HUES6 (cell line): ENCODE measurements at regions not wholly inside any gene's neighbourhood (a gene's known extent, or its start where the extent isn't known, plus 50 kb on each side); places are given as distances from the start of the nearest gene placed in this dataset.

ENCODE experiments used
- H3K27ac ChIP-seq: 2 replicates; pipeline ENCODE4 v1.7.0; 2013; ENCODE audit warnings: low read depth, mild to moderate bottlenecking, low read length, inconsistent platforms
- H3K27me3 ChIP-seq: 2 replicates; pipeline ENCODE4 v1.6.1; 2013; ENCODE audit warnings: low read length; ENCODE audit not compliant: control insufficient read depth, insufficient read depth
- H3K36me3 ChIP-seq: 2 replicates; pipeline ENCODE4 v1.6.1; 2013; ENCODE audit warnings: low read length; ENCODE audit not compliant: control insufficient read depth, insufficient read depth
- H3K4me1 ChIP-seq: 2 replicates; pipeline ENCODE4 v1.6.1; 2013; ENCODE audit warnings: low read length; ENCODE audit not compliant: control insufficient read depth, insufficient read depth
- H3K4me3 ChIP-seq: 2 replicates; pipeline ENCODE4 v1.5.1; 2013; ENCODE audit warnings: low read depth, low read length
- H3K9ac ChIP-seq: one replicate; pipeline ENCODE4 v1.6.1; 2013; ENCODE audit warnings: mild to moderate bottlenecking, low read length
- H3K9me3 ChIP-seq: 2 replicates; pipeline ENCODE4 v1.6.1; 2013; ENCODE audit warnings: low read depth, low read length; ENCODE audit not compliant: control insufficient read depth, insufficient read depth

DNA sequence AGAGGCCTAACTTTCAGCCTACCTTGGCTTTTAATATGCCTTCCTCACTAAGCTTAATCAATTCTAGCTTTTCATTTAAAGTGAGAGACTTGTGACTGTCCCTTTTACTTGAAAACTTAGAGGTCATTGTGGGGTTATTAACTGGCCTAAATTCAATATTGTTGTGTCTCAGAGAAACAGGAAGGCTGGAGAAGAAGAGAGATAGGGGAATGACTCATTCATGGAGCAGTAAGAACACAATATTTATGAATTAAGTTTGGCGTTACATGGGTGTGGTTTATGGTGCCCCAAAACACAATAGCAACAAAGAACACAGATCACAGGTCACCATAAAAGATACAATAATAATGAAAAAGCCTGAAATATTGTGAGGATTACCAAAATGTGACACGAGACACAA, 612.1 kb downstream of the TBC1D4 start:
- no peak overlapping the region for H3K27ac ChIP-seq
- no peak overlapping the region for H3K4me3 ChIP-seq
- no peaks in the 10 kb centered on the region for H3K27me3 ChIP-seq
- H3K4me1 ChIP-seq, result no peaks in the 10 kb centered on the region
- H3K36me3 ChIP-seq, result no peaks in the 10 kb centered on the region
- no peak overlapping the region for H3K9ac ChIP-seq
- peaks cover 7% of the 10 kb centered on the region; the same call in 1 of the 2 replicates for H3K9me3 ChIP-seq

DNA sequence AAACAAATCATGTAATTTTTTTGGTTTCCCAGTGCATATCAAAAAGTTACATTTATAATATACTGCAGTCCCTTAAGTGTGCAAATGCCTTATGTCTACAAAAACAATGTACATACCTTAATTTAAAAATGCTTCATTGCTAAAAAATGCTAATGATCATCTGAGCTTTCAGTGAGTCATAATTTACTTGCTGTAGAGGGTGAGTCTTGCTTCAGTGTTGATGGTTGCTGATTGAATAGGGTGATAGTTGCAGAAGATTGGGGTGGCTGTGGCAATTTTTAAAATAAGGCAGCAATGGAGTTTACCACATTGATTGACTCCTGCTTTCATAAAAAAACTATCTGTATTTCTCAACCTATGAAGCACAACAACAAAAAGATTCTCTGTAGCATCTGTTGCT, 613.9 kb downstream of the TBC1D4 start:
- Histone ChIP-seq H3K4me1 (no peaks in the 10 kb centered on the region), H3K27ac (no peak overlapping the region), H3K4me3 (no peak overlapping the region), H3K9ac (no peak overlapping the region), H3K9me3 (peaks cover 7% of the 10 kb centered on the region; the same call in 1 of the 2 replicates), H3K36me3 (no peaks in the 10 kb centered on the region), H3K27me3 (no peaks in the 10 kb centered on the region)

DNA sequence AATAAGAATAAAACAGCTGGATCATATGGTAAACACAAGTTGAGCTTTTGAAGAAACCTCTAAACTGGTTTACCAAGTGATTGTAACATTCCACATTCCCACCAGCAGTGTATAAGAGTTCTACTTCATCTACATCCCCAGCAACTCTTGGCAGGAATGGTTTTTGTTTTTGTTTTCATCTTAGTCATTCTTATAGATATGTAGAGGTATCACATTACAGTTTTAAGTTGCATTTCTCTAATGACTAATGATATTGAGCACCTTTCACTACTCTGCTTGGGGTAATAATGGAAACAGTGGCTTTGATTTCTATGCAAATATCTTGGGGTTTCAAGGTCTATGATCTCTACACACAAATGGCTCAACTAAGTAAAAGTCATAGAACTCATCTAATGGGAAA, 614.5 kb downstream of the TBC1D4 start:
- Histone ChIP-seq H3K27ac (no peak overlapping the region), H3K4me3 (no peak overlapping the region), H3K4me1 (no peaks in the 10 kb centered on the region), H3K9me3 (peaks cover 7% of the 10 kb centered on the region; the same call in 1 of the 2 replicates), H3K27me3 (no peaks in the 10 kb centered on the region), H3K9ac (no peak overlapping the region), H3K36me3 (no peaks in the 10 kb centered on the region)

DNA sequence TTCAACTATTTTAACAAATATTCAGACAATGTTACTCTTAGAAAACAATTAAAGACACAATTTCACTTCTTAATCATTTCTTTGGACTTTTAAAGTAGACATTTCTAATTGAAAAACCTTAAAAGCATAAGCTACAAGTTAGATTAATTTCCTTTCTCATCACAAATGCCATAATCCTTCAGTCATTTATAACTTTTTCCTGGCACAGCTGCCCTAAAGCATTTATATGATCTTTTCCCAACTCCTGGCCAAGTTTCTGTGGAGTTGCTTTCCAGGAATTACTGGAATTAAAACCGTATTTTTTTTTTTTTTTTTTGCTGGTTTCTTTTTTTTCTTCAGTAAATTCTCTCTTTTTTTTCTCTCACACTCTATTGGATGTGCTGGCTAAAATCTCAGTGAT, 615.9 kb downstream of the TBC1D4 start:
- H3K4me1 ChIP-seq, result no peaks in the 10 kb centered on the region
- peaks cover 7% of the 10 kb centered on the region; the same call in 1 of the 2 replicates for H3K9me3 ChIP-seq
- no peaks in the 10 kb centered on the region for H3K36me3 ChIP-seq
- no peak overlapping the region for H3K9ac ChIP-seq
- H3K27ac ChIP-seq, result no peak overlapping the region
- H3K27me3 ChIP-seq, result no peaks in the 10 kb centered on the region
- H3K4me3 ChIP-seq, result no peak overlapping the region

DNA sequence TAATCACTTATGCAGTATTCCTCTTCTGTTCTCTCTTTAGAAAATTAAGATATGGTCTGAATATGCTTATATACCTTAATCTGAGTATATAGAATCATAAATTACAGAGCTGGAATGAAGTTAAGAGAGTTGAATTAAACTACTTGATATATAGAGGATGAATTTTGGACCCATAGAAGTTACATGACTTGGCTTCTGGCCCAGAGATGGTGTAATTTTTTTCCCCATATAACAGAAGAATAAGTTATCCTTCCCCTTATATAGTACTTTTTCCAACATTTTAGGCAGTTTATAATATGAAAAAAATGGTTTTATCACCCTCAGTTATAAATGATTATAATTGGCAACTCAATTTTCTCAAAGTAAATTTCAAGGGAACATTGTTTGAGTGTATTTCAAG, 616.3 kb downstream of the TBC1D4 start:
- Histone ChIP-seq H3K9ac (no peak overlapping the region), H3K4me3 (no peak overlapping the region), H3K27me3 (no peaks in the 10 kb centered on the region), H3K36me3 (no peaks in the 10 kb centered on the region), H3K9me3 (peaks cover 7% of the 10 kb centered on the region; the same call in 1 of the 2 replicates), H3K27ac (no peak overlapping the region), H3K4me1 (no peaks in the 10 kb centered on the region)

DNA sequence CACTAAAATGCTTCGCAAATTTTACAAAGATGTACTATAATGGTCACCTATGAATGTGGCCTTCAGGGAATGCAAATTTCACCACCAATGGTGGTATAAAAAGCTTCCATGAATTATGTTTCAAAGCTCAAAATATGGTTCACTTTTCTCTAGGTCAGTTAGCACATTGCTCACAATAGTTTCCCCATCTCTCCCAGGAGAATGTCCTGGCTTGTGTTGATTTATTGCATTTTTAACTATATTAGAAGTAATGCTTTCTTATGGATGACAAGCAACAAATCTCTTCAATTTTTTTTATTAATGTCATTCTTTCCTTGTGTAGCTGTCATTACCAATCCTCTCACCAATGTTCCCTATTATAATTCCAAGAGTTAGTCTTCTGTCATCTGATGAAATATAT, 621.2 kb downstream of the TBC1D4 start:
- no peaks in the 10 kb centered on the region for H3K36me3 ChIP-seq
- H3K27me3 ChIP-seq, result no peaks in the 10 kb centered on the region
- no peak overlapping the region for H3K4me3 ChIP-seq
- no peaks in the 10 kb centered on the region for H3K9me3 ChIP-seq
- H3K9ac ChIP-seq, result no peak overlapping the region
- no peaks in the 10 kb centered on the region for H3K4me1 ChIP-seq
- no peak overlapping the region for H3K27ac ChIP-seq

DNA sequence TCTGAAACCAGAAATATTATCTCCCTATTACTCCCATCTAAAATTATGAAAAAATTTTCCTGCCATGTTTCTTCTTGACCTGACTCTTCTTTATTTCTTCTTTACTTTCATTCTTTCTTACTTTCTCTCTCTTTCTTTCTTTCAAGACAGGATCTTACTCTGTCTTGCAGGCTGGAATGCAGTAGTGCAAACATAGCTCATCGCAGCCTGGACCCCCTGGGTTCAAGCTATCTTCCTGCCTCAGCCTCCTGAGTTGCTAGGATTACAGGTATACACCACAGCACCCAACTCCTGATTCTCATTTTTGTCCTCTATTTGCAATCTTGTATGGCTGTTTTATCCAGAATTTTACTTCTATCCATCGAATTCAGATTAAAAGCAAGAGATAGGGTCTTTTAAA, 631.1 kb downstream of the TBC1D4 start:
- Histone ChIP-seq H3K36me3 (no peaks in the 10 kb centered on the region), H3K4me3 (no peak overlapping the region), H3K27me3 (no peaks in the 10 kb centered on the region), H3K9ac (no peak overlapping the region), H3K9me3 (no peaks in the 10 kb centered on the region), H3K27ac (no peak overlapping the region), H3K4me1 (no peaks in the 10 kb centered on the region)

DNA sequence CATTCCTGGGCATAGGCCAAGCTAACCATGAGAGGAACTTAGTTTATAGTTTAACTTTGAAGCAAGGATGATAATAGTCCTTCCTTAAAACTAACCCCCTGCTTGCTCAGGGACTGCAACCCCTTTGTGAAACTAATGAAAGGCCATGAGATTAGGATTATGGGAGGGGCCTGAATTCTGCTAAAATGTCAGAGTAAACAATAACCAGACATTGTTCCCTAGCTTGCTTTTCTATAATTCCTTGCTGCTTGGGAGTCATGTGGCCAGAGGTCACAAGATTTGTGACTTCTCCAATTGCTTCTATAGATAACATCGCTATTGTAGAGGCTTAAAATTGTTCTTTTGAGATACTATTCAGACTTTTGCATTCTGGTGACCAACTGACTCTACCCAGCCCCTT, 634.0 kb downstream of the TBC1D4 start:
- Histone ChIP-seq H3K27ac (no peak overlapping the region), H3K4me3 (no peak overlapping the region), H3K9ac (no peak overlapping the region), H3K36me3 (no peaks in the 10 kb centered on the region), H3K27me3 (no peaks in the 10 kb centered on the region), H3K4me1 (no peaks in the 10 kb centered on the region), H3K9me3 (no peaks in the 10 kb centered on the region)

DNA sequence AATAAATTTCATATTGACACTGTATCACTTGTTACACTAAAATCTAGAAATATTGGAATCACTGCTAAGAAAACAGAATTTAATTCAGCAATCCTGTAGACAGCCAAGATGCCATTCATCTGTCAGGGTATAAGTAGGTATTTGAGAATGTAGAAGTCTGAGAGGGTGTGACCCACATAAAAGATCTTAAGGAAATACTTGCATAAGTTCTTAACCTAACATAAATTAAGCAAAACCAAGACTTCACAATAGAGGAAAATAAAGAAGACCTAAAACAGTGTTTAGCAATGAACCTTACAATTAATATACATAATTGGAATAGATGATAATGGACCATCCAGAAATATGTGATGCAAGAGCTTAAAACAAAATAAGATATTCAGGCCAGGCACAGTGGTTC, 636.2 kb downstream of the TBC1D4 start:
- Histone ChIP-seq H3K36me3 (no peaks in the 10 kb centered on the region), H3K9me3 (no peaks in the 10 kb centered on the region), H3K27ac (no peak overlapping the region), H3K27me3 (no peaks in the 10 kb centered on the region), H3K9ac (no peak overlapping the region), H3K4me3 (no peak overlapping the region), H3K4me1 (no peaks in the 10 kb centered on the region)

DNA sequence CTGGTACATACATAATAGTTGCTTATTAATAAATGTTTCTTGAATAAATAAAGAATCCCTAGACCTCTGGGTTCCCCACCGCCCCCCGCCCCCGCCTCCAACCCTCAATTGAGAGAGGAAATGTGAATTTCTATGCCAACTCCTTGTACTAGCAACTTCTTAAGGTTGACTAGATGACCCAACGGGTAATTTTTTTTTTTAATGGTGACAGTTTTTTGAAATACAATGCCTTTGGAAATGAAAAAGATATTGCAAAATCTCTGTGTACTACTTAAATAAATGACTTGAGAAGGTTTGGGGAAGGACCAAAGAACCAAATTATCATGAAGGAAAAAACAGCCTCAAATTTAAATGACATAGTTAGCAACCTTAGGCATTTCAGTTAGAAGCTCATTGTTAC, 640.3 kb downstream of the TBC1D4 start:
- Histone ChIP-seq H3K4me1 (no peaks in the 10 kb centered on the region), H3K9me3 (no peaks in the 10 kb centered on the region), H3K36me3 (no peaks in the 10 kb centered on the region), H3K9ac (no peak overlapping the region), H3K4me3 (no peak overlapping the region), H3K27me3 (no peaks in the 10 kb centered on the region), H3K27ac (no peak overlapping the region)

DNA sequence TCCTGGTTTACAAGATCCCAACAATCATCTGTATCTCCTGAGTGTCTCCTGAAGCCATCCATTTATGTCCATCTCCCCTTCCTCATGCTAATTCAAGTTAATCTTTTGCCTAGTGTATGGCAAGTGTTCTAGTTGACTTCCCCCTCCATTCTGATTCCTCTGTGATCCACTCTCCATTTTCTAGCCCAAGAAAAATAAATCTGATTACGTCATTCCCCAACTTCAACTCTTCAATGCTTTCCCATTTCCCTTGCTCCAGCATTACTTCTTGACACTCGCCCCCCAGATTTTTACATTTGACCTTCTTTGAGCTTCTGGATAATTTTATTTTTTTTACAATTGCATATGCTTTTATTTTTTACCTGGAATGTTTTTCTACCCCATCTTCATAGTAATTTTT, 640.8 kb downstream of the TBC1D4 start:
- no peaks in the 10 kb centered on the region for H3K27me3 ChIP-seq

DNA sequence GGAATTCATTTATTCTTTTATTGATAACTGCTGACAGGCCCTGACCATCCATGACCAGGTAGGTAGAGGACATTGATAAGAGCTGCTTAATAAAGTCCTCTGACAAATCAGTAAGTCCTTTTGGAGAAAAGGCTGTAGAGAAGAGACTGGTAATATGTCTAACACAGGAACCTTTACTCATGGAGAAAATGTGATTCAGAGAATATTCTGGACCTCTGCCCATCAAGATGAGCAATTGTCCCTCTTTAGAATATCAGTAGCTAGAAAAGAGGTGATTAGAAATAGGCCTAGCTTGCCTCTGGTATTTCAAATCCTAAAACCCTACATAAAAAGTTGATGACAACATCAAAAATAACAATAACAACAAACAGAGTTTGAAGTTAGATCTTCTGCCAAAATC, 642.3 kb downstream of the TBC1D4 start:
- Histone ChIP-seq H3K36me3 (no peaks in the 10 kb centered on the region), H3K4me1 (no peaks in the 10 kb centered on the region), H3K27ac (no peak overlapping the region), H3K9me3 (no peaks in the 10 kb centered on the region), H3K9ac (no peak overlapping the region), H3K27me3 (no peaks in the 10 kb centered on the region), H3K4me3 (no peak overlapping the region)

More for the DNA sequence above, 640.8 kb downstream of the TBC1D4 start:
- no peak overlapping the region for H3K9ac ChIP-seq
- H3K4me3 ChIP-seq, result no peak overlapping the region
- H3K9me3 ChIP-seq, result no peaks in the 10 kb centered on the region
- no peak overlapping the region for H3K27ac ChIP-seq
- no peaks in the 10 kb centered on the region for H3K4me1 ChIP-seq
- H3K36me3 ChIP-seq, result no peaks in the 10 kb centered on the region
